OCI-LY7 (cell line): ENCODE measurements at regions not wholly inside any gene's neighbourhood (a gene's known extent, or its start where the extent isn't known, plus 50 kb on each side); places are given as distances from the start of the nearest gene placed in this dataset.

Source experiments
- BruUV-seq: library from RNA; stranded (reverse); fragments of 400-500 nt; replicated peaks from 2 replicates; lab custom pipeline; 2021; lab: Mats Ljungman, UMichigan
- CTCF ChIA-PET: fragments of 300-600 bp; sonication (Branson Sonifier 250); formaldehyde crosslinking; loops from one replicate; lab custom pipeline; 2022; ENCODE audit warnings: antibody characterized with exemption; ENCODE audit not compliant: unreplicated experiment; lab: Charles Lee
- POLR2A ChIA-PET: fragments of 300-600 bp; sonication (Branson Sonifier 250); formaldehyde crosslinking; loops from one replicate; lab custom pipeline; 2022; ENCODE audit warnings: antibody characterized with exemption; lab: Charles Lee
- DNase-seq: peaks from one replicate; pipeline ENCODE4 v3.0.0-alpha.2; 2015; ENCODE audit warnings: low spot score
- H2AFZ ChIP-seq: fragments of 200-600 bp; sonication (generic), shearing (Covaris generic); 2 replicates; pipeline ENCODE4 v1.6.1; 2014; ENCODE audit warnings: mild to moderate bottlenecking, antibody characterized with exemption, low read length, moderate library complexity
- H3K27ac ChIP-seq: fragments of 200-600 bp; sonication (generic); 2 replicates; pipeline ENCODE4 v1.5.1; 2014; ENCODE audit warnings: mixed run types, low read depth, mild to moderate bottlenecking, moderate library complexity, low read length, inconsistent platforms; ENCODE audit not compliant: poor library complexity, severe bottlenecking
- H3K36me3 ChIP-seq: fragments of 200-600 bp; sonication (generic); 2 replicates; pipeline ENCODE4 v1.6.1; 2014; ENCODE audit warnings: mild to moderate bottlenecking, antibody characterized with exemption, low read length, moderate library complexity, mixed read lengths; ENCODE audit not compliant: insufficient read depth
- H3K4me1 ChIP-seq: fragments of 200-600 bp; sonication (generic); 2 replicates; pipeline ENCODE4 v1.5.1; 2014; ENCODE audit warnings: mild to moderate bottlenecking, low read length; ENCODE audit not compliant: insufficient read depth, poor library complexity, severe bottlenecking
- H3K4me2 ChIP-seq: fragments of 200-600 bp; sonication (generic); 2 replicates; pipeline ENCODE4 v1.6.1; 2014; ENCODE audit warnings: mild to moderate bottlenecking, low read length
- H3K4me3 ChIP-seq: fragments of 200-600 bp; sonication (generic); 2 replicates; pipeline ENCODE4 v1.5.1; 2014; ENCODE audit warnings: mild to moderate bottlenecking, low read depth, low read length; ENCODE audit not compliant: poor library complexity, severe bottlenecking
- H3K79me2 ChIP-seq: fragments of 200-600 bp; sonication (generic); 2 replicates; pipeline ENCODE4 v1.6.1; 2016; ENCODE audit warnings: low read depth, mild to moderate bottlenecking, low read length, moderate library complexity, mixed read lengths; ENCODE audit not compliant: insufficient read depth
- H3K9me2 ChIP-seq: fragments of 200-600 bp; sonication (generic); 2 replicates; pipeline ENCODE4 v1.6.1; 2016; ENCODE audit warnings: mild to moderate bottlenecking, low read length, mixed read lengths; ENCODE audit not compliant: insufficient read depth
- H3K9me3 ChIP-seq: fragments of 200-600 bp; sonication (generic); 2 replicates; pipeline ENCODE4 v1.6.1; 2014; ENCODE audit warnings: mild to moderate bottlenecking, mixed run types, low read length, mixed read lengths
- H4K20me1 ChIP-seq: fragments of 200-600 bp; sonication (generic); 2 replicates; pipeline ENCODE4 v1.6.1; 2014; ENCODE audit warnings: mild to moderate bottlenecking, antibody characterized with exemption, low read length, moderate library complexity, mixed read lengths; ENCODE audit not compliant: insufficient read depth
- CTCF ChIP-seq: fragments of 200-600 bp; sonication (generic); conservative IDR thresholded peaks from 2 replicates; pipeline ENCODE4 v1.5.1; 2014; ENCODE audit warnings: mild to moderate bottlenecking, antibody characterized with exemption, low read length, moderate library complexity, mixed read lengths
- EZH2phosphoT487 ChIP-seq: fragments of 200-600 bp; sonication (generic); IDR thresholded peaks from 2 replicates; pipeline ENCODE4 v1.6.1; 2018; ENCODE audit warnings: low read depth, borderline replicate concordance, mild to moderate bottlenecking, mixed run types, antibody characterized with exemption, low read length, moderate library complexity, mixed read lengths
- intact Hi-C: fragments of 100-400 bp; cut with micrococcal nuclease; formaldehyde crosslinking; loops from one replicate; pipeline ENCODE4 v1.10.0; 2022; ENCODE audit not compliant: unreplicated experiment

GRCh38 chr5:152151940-152152339, 227.3 kb upstream of the GLRA1 start:
- no TSS peak for BruUV-seq
- Histone ChIP-seq H3K79me2 (no peaks in the 10 kb centered on the region), H3K4me3 (no peak overlapping the region), H3K9me3 (no peaks in the 10 kb centered on the region), H3K36me3 (no peaks in the 10 kb centered on the region), H3K4me2 (no peak overlapping the region), H4K20me1 (no peaks in the 10 kb centered on the region), H2AFZ (no peak overlapping the region), H3K4me1 (no peaks in the 10 kb centered on the region), H3K9me2 (no peaks in the 10 kb centered on the region), H3K27ac (no peak overlapping the region)
- no peak for TF ChIP-seq EZH2phosphoT487
- no peak for TF ChIP-seq CTCF
- intact Hi-C loops: no loop called here
- POLR2A ChIA-PET: no interaction called here
- CTCF ChIA-PET: no interaction called here
- no peak for DNase-seq

GRCh38 chr5:152151113-152151512, 226.5 kb upstream of the GLRA1 start:
- no TSS peak for BruUV-seq
- Histone ChIP-seq H3K27ac (no peak overlapping the region), H3K79me2 (no peaks in the 10 kb centered on the region), H3K9me2 (no peaks in the 10 kb centered on the region), H3K36me3 (no peaks in the 10 kb centered on the region), H3K4me2 (no peak overlapping the region), H4K20me1 (no peaks in the 10 kb centered on the region), H3K4me3 (no peak overlapping the region), H3K9me3 (no peaks in the 10 kb centered on the region), H2AFZ (no peak overlapping the region), H3K4me1 (no peaks in the 10 kb centered on the region)
- DNase-seq: no peak
- intact Hi-C loops: no loop called here
- CTCF ChIA-PET: no interaction called here
- TF ChIP-seq EZH2phosphoT487 (no peak), CTCF (no peak)
- POLR2A ChIA-PET: no interaction called here

GRCh38 chr5:152147286-152147685, 222.6 kb upstream of the GLRA1 start:
- H3K4me3 ChIP-seq: no peak overlapping the region
- H3K4me1 ChIP-seq: no peaks in the 10 kb centered on the region
- H3K36me3 ChIP-seq: no peaks in the 10 kb centered on the region
- no peaks in the 10 kb centered on the region for H4K20me1 ChIP-seq
- no peaks in the 10 kb centered on the region for H3K9me3 ChIP-seq
- ChIA-PET CTCF (no interaction called here), POLR2A (no interaction called here)
- no peak for DNase-seq
- no peak overlapping the region for H3K4me2 ChIP-seq
- H3K9me2 ChIP-seq: no peaks in the 10 kb centered on the region
- H2AFZ ChIP-seq: no peak overlapping the region
- intact Hi-C loops: no loop called here
- BruUV-seq: no TSS peak
- no peak overlapping the region for H3K27ac ChIP-seq
- H3K79me2 ChIP-seq: no peaks in the 10 kb centered on the region
- TF ChIP-seq CTCF: no peak
- no peak for TF ChIP-seq EZH2phosphoT487
